OCI-LY7 (cell line): ENCODE measurements at regions not wholly inside any gene's neighbourhood (a gene's known extent, or its start where the extent isn't known, plus 50 kb on each side); places are given as distances from the start of the nearest gene placed in this dataset.

Experiments
- CTCF ChIP-seq: fragments of 200-600 bp; sonication (generic); conservative IDR thresholded peaks from 2 replicates; pipeline ENCODE4 v1.5.1; 2014; ENCODE audit warnings: mild to moderate bottlenecking, antibody characterized with exemption, low read length, moderate library complexity, mixed read lengths
- EZH2phosphoT487 ChIP-seq: fragments of 200-600 bp; sonication (generic); IDR thresholded peaks from 2 replicates; pipeline ENCODE4 v1.6.1; 2018; ENCODE audit warnings: low read depth, borderline replicate concordance, mild to moderate bottlenecking, mixed run types, antibody characterized with exemption, low read length, moderate library complexity, mixed read lengths

GRCh38 chr9:109925799-109926198 is 145.8 kb downstream of the PALM2AKAP2 start:
- TF ChIP-seq CTCF (no peak), EZH2phosphoT487 (no peak)
